Endothelial cell of umbilical vein (primary cell): ENCODE measurements at regions not wholly inside any gene's neighbourhood (a gene's known extent, or its start where the extent isn't known, plus 50 kb on each side); places are given as distances from the start of the nearest gene placed in this dataset.

Experiments
- BruUV-seq: library from RNA; stranded (reverse); fragments of 400-500 nt; replicated peaks from 2 replicates; lab custom pipeline; 2021; lab: Mats Ljungman, UMichigan
- CTCF ChIA-PET: fragments of 300-600, 350-600 bp; sonication (Branson Sonifier 250); formaldehyde crosslinking; loops from one replicate; lab custom pipeline; 2021; ENCODE audit warnings: antibody characterized with exemption, inconsistent platforms; lab: Charles Lee
- POLR2A ChIA-PET: fragments of 300-600, 350-600 bp; sonication (Branson Sonifier 250); formaldehyde crosslinking; loops from one replicate; lab custom pipeline; 2021; ENCODE audit warnings: antibody characterized with exemption, inconsistent platforms; lab: Charles Lee
- DNase-seq: peaks from one replicate; pipeline ENCODE4 v3.0.0-alpha.2; 2011; ENCODE audit warnings: low read depth, low spot score
- FAIRE-seq: peaks from 2 replicates; lab custom pipeline; 2011; peaks lifted over from hg19 to GRCh38; lab: Jason Lieb, UNC
- H2AFZ ChIP-seq: 2 replicates; pipeline ENCODE4 v1.6.0; 2012; ENCODE audit warnings: low read depth, low read length, control low read depth, inconsistent platforms
- H3K27ac ChIP-seq: 2 replicates; pipeline ENCODE4 v1.5.1; 2011; ENCODE audit warnings: low read depth, mild to moderate bottlenecking, control low read depth, low read length, moderate library complexity; ENCODE audit not compliant: insufficient read depth
- H3K27me3 ChIP-seq, 2 experiments: 2 replicates each; pipeline versions ENCODE4 v1.6.0 to v1.6.1; 2011; ENCODE audit warnings: low read length in 2 of 2, mixed read lengths in 1 of 2; ENCODE audit not compliant: control insufficient read depth in 2 of 2, insufficient read depth in 2 of 2
- H3K36me3 ChIP-seq, 2 experiments: 2 replicates in 1 of 2; 3 replicates in 1 of 2; pipeline ENCODE4 v1.5.1; 2011; ENCODE audit warnings: low read length in 2 of 2, mild to moderate bottlenecking in 1 of 2, moderate library complexity in 1 of 2; ENCODE audit not compliant: control insufficient read depth in 2 of 2, insufficient read depth in 2 of 2; ENCODE audit errors: extremely low read depth in 1 of 2
- H3K4me1 ChIP-seq: 3 replicates; pipeline ENCODE4 v1.5.1; 2011; ENCODE audit warnings: mild to moderate bottlenecking, low read length; ENCODE audit not compliant: control insufficient read depth, insufficient read depth; ENCODE audit errors: extremely low read depth
- H3K4me2 ChIP-seq: 2 replicates; pipeline ENCODE4 v1.6.1; 2011; ENCODE audit warnings: low read length, control low read depth, mixed read lengths; ENCODE audit not compliant: insufficient read depth
- H3K4me3 ChIP-seq, 3 experiments: fragments of 200-600 bp in 1 of 3; sonication (generic), shearing (Covaris generic) in 1 of 3; replicated peaks in 1 of 3; 2 replicates each; pipeline ENCODE4 v1.5.1; 2011 to 2016; ENCODE audit warnings: control low read depth in 3 of 3, low read length in 3 of 3, mild to moderate bottlenecking in 2 of 3, inconsistent platforms in 1 of 3, low read depth in 1 of 3, moderate library complexity in 1 of 3; ENCODE audit not compliant: insufficient read depth in 1 of 3
- H3K79me2 ChIP-seq: 2 replicates; pipeline ENCODE4 v1.6.0; 2012; ENCODE audit warnings: low read length, inconsistent platforms; ENCODE audit not compliant: control insufficient read depth, insufficient read depth
- H3K9ac ChIP-seq: replicated peaks from 2 replicates; pipeline ENCODE3; 2011; ENCODE audit warnings: low read length, control low read depth; ENCODE audit not compliant: insufficient read depth; ENCODE audit errors: extremely low read depth
- H3K9me1 ChIP-seq: replicated peaks from 3 replicates; pipeline ENCODE4 v1.6.0; 2011; ENCODE audit warnings: mild to moderate bottlenecking, low read length; ENCODE audit not compliant: control insufficient read depth, insufficient read depth; ENCODE audit errors: extremely low read depth
- H3K9me3 ChIP-seq: replicated peaks from 2 replicates; pipeline ENCODE4 v1.5.1; 2012; ENCODE audit warnings: low read length, inconsistent platforms; ENCODE audit not compliant: control insufficient read depth, insufficient read depth
- H4K20me1 ChIP-seq: replicated peaks from 2 replicates; pipeline ENCODE3; 2011; ENCODE audit warnings: mild to moderate bottlenecking, low read length; ENCODE audit not compliant: control insufficient read depth, insufficient read depth; ENCODE audit errors: extremely low read depth
- CTCF ChIP-seq, 2 donors: IDR thresholded peaks; 1 replicate in 1 of 2; 2 replicates in 1 of 2; pipeline ENCODE4 v1.5.1; 2011; ENCODE audit warnings: low read length in 2 of 2, mild to moderate bottlenecking in 2 of 2, moderate library complexity in 2 of 2, control low read depth in 1 of 2, inconsistent platforms in 1 of 2, low read depth in 1 of 2; ENCODE audit not compliant: insufficient read depth in 1 of 2; ENCODE audit errors: extremely low read depth in 1 of 2
- EZH2 ChIP-seq: IDR thresholded peaks from 2 replicates; pipeline ENCODE4 v1.6.1; 2012; ENCODE audit warnings: borderline replicate concordance, low read depth, mild to moderate bottlenecking, moderate library complexity, low read length, inconsistent platforms; ENCODE audit not compliant: severe bottlenecking
- FOS ChIP-seq: IDR thresholded peaks from 2 replicates; pipeline ENCODE4 v1.6.1; 2011; ENCODE audit warnings: mild to moderate bottlenecking, low read length, moderate library complexity, borderline replicate concordance; ENCODE audit not compliant: insufficient read depth
- GATA2 ChIP-seq: IDR thresholded peaks from 2 replicates; pipeline ENCODE4 v1.7.0; 2011; ENCODE audit warnings: low read depth, mild to moderate bottlenecking, moderate library complexity, mixed read lengths, low read length; ENCODE audit not compliant: insufficient read length, insufficient read depth
- JUN ChIP-seq: IDR thresholded peaks from 2 replicates; pipeline ENCODE4 v1.6.1; 2011; ENCODE audit warnings: borderline replicate concordance, low read depth; ENCODE audit not compliant: insufficient read length, insufficient read depth
- MAX ChIP-seq: IDR thresholded peaks from 2 replicates; pipeline ENCODE4 v1.6.1; 2011; ENCODE audit not compliant: insufficient read depth, insufficient read length
- MYC ChIP-seq: IDR thresholded peaks from one replicate; pipeline ENCODE4 v1.6.1; 2011; ENCODE audit warnings: mild to moderate bottlenecking, low read depth, low read length
- POLR2A ChIP-seq: IDR thresholded peaks from 2 replicates; pipeline ENCODE4 v1.6.1; 2012; ENCODE audit warnings: low read depth, mild to moderate bottlenecking, control low read depth, low read length
- POLR2AphosphoS5 ChIP-seq: IDR thresholded peaks from 2 replicates; pipeline ENCODE4 v1.6.1; 2012; ENCODE audit warnings: low read depth, mild to moderate bottlenecking, control low read depth, low read length, moderate library complexity; ENCODE audit not compliant: insufficient read depth
- dilution Hi-C: fragments of 300-500 bp; cut with MboI; formaldehyde crosslinking; loops from one replicate; pipeline ENCODE4 v1.15.0; 2019; ENCODE audit warnings: low sequenced_read_pairs; ENCODE audit not compliant: extremely low pct_ligation_motif_present
- intact Hi-C: fragments of 100-400 bp; cut with micrococcal nuclease; formaldehyde crosslinking; loops from one replicate; pipeline ENCODE4 v1.10.0; 2022

GRCh38 chr1:55898181-55898580 is 681.2 kb downstream of the PLPP3 start:
- BruUV-seq: no TSS peak
- Histone ChIP-seq H3K9me1 (no peaks in the 10 kb centered on the region), H3K4me1 (no peaks in the 10 kb centered on the region), H2AFZ (no peak overlapping the region), H3K9me3 (no peaks in the 10 kb centered on the region), H3K27ac (no peak overlapping the region), H3K79me2 (no peaks in the 10 kb centered on the region), H3K9ac (no peak overlapping the region), H3K4me3 (no peak overlapping the region), H3K36me3 (no peaks in the 10 kb centered on the region), H3K27me3 (no peaks in the 10 kb centered on the region), H3K4me2 (no peak overlapping the region), H4K20me1 (no peaks in the 10 kb centered on the region)
- intact Hi-C loops: loop anchor here (10.0 kb wide), 1 partner anchor 613 kb away; no protein-coding TSS in a partner anchor
- POLR2A ChIA-PET: no interaction called here
- FAIRE-seq: no peak
- CTCF ChIA-PET: interaction anchor here (0.5 to 1.0 kb wide), 2 partner anchors 11 to 463 kb away, joined by 3 read pairs; no protein-coding TSS in a partner anchor
- no peak for TF ChIP-seq MAX
- TF ChIP-seq GATA2: no peak
- TF ChIP-seq JUN: no peak
- TF ChIP-seq FOS: no peak
- TF ChIP-seq CTCF (IDR thresholded peaks at IDR 0.05; ENCODE audit: extremely low read depth in 1 of 2, insufficient read depth in 1 of 2, low read depth in 1 of 2, low read length in 2 of 2): no peak
- no peak for TF ChIP-seq MYC
- no peak for TF ChIP-seq POLR2A
- TF ChIP-seq EZH2: no peak
- TF ChIP-seq POLR2AphosphoS5: no peak
- dilution Hi-C loops: no loop called here
- DNase-seq: no peak
